Activated gamma-delta T cell treated with Interleukin-2 at 50 U/mL for 16 hours (primary cell): ENCODE measurements at regions not wholly inside any gene's neighbourhood (a gene's known extent, or its start where the extent isn't known, plus 50 kb on each side); places are given as distances from the start of the nearest gene placed in this dataset.
"Not testable (repeated sequence)": the region's sequence is repeated elsewhere in the genome, so short reads cannot be mapped to it uniquely, and the experiment has no call there.

ENCODE experiments used
- DNase-seq: peaks from one replicate; pipeline ENCODE4 v3.0.0-alpha.2; 2020

- no peak for DNase-seq
Observed at GRCh38 chrX:124426288-124427169, 80.2 kb downstream of the SH2D1A start.

DNA sequence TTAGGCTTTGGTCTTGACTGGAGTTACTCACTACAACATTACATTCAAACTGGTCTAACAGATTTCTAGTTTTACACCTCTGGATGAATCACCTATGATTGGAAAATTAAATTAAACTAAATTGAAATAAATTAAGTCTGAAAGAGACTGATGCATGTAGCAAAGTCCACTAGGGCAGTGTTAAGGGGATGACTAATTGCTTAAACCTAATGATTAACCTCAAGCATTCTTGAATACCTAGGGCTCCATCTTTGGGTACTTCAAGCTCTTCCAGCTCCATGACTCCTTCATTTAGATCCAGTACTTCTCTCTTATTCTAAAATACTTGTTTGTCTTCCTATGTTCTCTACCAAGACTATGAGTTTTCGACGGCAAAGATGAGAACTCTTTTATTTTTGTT, 86.8 kb downstream of the SH2D1A start:
- DNase-seq, result no peak

DNA sequence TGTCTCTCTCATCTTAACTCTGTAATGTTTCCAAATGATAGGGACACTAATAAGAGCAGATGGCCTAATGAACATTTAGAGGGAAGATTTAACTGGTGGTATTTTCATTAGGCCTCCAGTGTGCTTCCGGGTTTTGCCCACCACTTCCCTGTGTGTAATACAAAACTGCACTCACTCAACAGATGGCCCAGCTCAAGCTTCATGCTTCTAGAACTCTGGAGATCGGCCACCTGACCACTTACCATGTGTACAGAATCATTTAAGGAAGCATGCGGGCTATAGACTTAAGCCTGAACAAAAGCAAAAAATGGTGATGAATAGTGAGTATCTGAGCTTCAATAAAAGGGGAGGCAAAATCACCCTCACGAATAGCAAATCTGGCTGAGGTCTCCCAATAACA, 89.3 kb downstream of the SH2D1A start:
- no peak for DNase-seq

DNA sequence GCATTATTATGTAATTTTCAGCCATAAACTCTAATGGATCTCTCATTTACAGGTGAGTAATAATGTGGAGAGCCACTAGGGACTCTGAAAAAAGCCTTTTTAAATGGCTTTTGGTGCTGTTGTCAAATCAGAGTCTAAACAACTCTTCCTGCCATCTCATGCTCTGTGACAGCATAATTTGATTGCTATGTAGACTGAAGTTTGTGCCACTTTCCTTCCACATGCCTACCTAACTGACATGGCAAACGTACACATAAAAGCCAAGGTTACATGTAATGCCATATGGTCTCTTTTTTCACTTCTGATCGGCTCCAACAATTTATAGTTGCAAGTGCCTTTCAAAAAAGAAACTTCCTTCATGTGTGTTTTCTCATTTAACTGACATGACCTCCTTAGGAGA, 94.3 kb downstream of the SH2D1A start:
- no peak for DNase-seq

DNA sequence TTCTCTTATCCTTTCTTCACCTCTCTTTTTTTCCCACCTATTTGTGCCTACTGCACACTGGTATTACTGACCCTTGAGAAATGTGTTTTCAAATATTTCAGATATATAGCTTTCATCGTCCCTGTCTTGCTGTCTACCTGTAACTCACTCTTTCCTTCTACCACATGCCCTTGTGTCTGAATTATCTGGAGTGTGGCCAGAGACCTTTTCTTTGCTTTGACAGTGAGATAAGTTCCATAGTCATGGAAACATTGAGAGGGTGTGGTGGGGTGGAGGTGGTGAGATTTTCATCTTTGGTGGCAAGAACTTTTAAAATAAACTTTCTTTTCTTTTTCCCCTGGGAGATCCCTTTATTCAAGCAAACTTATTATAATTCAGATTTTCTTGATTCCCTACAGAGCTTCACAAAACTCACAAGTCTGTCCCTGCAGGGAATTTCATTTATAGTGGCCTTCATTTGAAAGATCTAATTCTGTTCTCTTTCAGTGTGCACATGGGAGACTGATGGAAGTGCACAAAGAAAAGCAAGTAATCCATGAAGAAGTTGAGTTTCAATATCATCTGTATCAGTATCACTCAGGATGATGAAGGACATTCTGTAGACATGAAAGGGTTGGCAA, 95.7 kb downstream of the SH2D1A start:
- no peak for DNase-seq

DNA sequence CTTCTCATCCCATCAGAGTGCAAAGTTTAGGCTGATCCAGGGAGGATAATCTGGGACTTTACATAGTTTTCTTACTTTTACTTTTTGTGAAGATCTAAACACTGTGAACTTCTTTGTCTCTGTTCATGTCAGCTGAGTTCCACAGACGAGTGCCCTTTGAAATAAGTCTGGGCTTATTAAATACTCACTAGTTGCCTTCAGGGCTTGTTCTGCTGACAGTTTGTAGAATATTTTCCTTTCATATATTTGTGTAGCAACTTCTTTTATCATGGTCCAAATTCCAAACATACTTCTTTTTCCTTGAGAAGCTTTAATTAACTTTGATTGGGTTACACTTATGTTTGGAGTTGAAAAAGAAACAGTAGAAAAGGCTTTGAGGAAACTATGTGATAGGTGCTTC, 109.6 kb downstream of the SH2D1A start:
- DNase-seq, result no peak

- DNase-seq, result not testable (repeated sequence)
Observed at GRCh38 chrX:124459851-124460250, 113.5 kb downstream of the SH2D1A start.

GRCh38 chrX:124462931-124463330, 116.6 kb downstream of the SH2D1A start:
- no peak for DNase-seq

- no peak for DNase-seq
Observed at GRCh38 chrX:124467202-124467601, 120.8 kb downstream of the SH2D1A start.

DNA sequence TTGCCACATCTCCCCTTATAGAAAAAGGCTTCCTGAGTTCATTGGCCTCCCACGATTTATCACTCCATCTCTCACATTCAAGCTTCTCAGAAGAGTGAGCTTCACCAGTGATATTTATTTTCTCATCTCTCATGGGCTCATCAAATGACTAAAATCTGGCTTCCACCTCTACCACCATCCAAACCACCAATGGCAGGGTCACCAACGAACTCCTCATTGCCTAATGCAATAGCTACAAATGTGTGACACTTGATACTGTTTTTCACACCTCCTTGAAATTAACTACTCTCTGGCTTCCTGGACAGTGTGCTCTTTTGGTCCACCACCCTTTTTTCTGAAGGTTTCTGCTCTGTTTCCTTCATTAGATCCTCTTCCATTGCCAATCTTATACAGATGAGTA, 129.0 kb downstream of the SH2D1A start:
- DNase-seq, result no peak

GRCh38 chrX:124476562-124476961, 130.2 kb downstream of the SH2D1A start:
- no peak for DNase-seq

DNA sequence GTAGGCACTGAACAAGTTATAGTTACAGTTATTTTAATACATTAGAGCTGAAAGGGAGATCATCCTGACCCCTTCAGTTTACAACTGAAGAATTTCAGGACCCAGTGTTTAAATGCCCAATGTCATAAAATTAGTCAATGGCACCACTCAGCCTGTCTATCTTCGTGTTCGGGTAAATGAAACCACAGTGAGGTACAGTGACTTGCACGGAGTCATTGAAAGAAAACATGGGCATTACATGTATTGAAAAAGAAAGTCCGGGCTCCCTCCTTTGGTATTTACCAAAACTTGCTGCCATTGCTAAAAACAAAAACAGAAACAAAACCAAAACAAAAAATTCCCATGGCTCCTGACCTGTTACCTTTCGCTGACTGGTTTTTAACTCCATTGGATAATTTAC, 131.7 kb downstream of the SH2D1A start:
- no peak for DNase-seq

DNA sequence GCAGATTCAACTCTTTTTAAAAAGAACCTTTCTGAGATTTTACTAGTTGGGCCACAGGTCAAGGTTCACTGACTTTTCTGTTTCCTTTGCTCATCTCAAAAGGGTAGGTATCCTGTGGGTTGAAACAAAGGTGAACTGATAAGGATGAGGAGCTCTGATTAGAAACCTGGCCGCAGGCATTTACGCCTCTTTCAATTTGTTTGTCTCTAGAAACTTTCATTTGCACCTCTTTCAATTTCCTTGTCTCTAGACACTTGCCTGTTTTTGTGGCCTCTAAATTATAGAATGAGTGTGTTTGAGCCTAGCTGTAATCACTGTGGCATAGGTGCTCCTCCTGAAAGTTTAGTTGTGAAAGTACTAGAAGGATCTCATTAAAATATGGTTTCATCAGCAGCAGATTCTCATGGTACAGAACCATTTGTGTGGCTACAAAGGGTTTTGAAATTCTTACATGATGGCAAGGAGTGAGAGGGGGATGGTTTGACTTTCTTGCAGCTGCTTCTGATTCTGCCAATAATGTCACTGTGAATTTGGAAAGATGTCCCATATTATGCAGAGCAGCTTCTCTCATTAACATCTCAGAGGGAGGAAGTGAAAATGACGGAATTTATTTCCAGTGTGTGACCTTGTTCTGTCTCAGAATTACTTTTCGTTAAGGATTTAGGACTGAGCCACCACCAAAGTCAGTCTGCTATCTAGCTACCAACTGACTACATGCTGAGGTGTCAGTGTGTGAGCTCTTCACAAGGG, 142.2 kb downstream of the SH2D1A start:
- DNase-seq, result no peak

DNA sequence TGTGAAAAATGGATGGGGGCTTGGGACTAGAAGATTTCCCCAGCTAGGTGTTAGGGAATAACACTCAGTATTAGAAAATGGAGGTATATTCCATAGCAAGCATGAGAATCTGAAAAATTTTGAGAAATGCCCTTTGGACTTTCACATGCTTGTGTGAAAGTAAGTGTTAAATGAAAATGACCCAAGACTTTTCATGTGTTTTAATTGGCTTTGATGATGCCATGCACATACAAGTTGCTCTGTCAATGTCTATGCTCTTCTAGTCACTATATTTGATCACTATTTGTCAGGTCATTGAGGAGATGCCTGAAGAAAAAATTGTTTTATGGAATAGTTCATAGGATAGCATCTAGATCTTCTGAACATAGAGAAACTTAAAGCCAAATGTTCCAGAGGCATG, 147.6 kb downstream of the SH2D1A start:
- no peak for DNase-seq

GRCh38 chrX:124497386-124497785, 151.0 kb downstream of the SH2D1A start:
- no peak for DNase-seq

GRCh38 chrX:124501586-124501985, 155.2 kb downstream of the SH2D1A start:
- DNase-seq, result no peak

DNA sequence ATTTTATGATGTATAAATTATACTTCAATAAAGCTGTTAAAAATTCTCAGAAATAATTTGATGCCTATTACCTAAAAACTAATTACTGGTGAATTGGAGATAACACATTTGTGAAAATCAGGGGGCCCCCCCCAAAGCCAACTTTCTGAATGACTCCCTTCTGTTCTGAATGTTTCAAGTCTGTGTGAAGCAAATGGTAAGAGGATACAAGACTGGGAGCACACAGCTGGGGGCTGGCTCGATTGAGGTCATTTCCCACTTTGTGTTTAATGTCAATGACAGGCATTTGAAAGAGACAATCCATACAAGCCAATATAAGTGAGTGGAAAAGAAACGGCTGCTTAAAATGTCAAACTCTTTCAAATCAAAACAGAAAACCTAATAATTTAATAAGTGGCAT, 155.8 kb downstream of the SH2D1A start:
- DNase-seq, result no peak

DNA sequence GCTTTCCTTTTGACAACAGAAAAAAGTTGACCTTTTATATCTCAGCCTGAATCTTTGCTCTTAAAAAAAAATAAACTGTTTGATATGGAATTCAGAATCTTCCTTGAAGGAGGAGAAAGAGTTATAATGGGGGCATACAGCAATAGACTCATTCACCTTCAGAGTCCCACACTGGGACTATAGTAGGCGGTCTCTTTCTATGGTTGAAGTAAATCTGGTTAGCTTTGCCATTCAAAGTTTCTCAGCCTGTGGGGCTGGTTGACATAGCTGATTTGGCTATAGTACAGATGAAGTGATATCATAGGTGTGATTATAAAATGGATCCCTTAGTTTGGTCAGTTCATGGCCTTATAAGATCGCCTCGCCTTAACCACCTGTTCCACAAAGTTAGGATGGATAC, 156.2 kb downstream of the SH2D1A start:
- no peak for DNase-seq

- no peak for DNase-seq
Observed at GRCh38 chrX:124504111-124504983, 158.0 kb downstream of the SH2D1A start.

DNA sequence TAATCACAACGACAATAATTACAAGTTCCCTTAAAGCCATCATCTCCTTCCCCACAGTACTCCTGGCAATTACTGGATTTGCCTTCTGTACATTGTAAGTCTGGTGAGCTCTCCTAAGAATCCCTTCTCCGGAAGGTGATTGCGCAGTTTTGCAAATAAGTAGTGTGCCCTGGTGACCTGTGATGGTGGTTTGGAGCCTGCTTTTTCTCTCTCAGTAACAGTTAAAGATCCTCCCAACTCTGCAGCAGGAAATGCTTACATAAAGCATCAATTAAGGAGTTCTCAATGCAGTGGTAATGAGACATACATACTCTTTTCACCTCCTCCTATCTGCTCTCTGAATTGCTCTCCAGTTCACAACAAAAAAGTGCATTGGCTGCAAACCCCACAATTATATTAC, 159.7 kb downstream of the SH2D1A start:
- DNase-seq, result no peak

DNA sequence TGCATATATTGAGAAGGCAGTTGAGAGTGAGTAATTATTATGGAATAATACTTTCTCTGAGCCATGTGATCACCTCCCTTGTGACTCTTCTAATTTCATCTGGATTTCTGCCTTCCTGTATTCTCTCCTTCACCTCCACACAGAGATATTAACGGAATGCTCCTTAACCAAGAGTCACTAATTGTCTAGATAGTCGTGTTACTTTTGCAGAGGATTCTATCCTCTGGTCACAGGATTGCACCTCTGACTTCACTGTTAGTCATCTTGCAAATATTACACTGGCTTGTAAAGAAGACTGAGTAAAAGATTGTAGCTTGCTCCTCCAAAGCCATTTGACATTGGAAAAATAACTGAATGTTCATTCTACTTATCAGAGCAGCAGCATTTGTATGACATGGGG, 160.9 kb downstream of the SH2D1A start:
- DNase-seq, result no peak

DNA sequence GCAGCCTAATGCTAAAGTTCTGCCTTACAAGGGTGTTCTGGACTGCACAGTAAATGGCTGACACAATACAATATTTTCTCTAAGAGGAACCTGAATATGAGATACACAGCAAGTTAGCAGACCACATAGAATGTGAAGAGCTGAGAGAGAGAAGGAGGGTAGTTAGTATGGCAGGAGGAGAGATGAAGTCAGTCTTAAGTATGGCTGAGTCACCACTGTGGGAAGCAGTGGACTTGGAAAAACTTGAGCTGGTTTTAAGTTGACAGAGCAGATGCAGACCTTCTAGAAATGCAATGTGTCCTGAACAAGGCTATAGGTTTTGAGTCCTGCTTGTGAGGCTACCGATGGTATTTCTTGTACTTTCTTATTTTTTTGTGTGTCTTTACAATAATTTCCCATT, 172.5 kb downstream of the SH2D1A start:
- no peak for DNase-seq

- no peak for DNase-seq
Observed at GRCh38 chrX:124524852-124525251, 178.5 kb downstream of the SH2D1A start.
